ENCODE measurements at regions not wholly inside any gene's neighbourhood (a gene's known extent, or its start where the extent isn't known, plus 50 kb on each side); places are given as distances from the start of the nearest gene placed in this dataset.

DNA sequence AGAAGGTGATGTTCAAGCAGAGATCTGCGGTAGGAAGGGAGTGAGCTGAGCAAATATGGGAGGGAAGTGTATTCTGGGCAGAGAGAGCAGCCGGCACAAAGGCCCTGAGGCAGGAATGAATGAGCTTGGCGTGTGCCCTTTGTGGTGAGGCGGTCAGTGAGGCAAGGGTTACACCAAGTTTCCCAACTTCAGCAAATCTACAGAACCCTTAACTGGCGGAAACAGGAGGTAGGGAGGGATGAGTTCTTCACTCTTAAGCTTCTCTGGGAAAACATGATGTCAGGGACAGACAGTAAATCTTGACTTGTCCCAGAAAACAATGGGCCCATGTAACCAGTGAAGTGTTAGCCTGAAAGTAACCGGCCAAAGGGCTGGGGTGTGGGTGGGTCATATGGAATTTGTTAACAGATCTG lies 97.1 kb upstream of the PTPN1 start:
- no peak for DNase-seq

DNA sequence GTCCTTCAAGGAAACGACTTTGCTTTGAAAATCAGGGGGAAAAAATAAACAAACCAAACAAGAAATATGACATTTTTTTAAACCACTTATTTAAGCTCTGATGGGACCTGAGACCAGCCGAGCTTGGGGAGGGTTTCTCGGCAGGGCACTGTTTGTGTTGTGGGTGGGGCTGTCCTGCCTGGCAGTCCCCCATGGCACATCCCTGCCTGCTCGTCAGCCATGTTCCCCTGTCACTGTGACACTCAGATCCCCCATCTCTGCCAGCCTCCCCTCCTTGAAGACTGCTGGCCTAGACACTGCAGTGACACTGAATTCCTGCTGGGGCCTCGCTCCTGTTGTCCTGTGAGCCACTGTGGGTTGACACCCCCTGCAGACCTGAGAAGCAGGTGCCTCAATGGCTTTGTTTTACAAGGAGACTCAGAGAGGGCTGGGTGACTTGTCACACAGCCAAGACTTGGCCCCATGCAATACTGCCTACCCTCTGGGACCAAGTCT lies 95.1 kb upstream of the PTPN1 start:
- no peak for DNase-seq

DNA sequence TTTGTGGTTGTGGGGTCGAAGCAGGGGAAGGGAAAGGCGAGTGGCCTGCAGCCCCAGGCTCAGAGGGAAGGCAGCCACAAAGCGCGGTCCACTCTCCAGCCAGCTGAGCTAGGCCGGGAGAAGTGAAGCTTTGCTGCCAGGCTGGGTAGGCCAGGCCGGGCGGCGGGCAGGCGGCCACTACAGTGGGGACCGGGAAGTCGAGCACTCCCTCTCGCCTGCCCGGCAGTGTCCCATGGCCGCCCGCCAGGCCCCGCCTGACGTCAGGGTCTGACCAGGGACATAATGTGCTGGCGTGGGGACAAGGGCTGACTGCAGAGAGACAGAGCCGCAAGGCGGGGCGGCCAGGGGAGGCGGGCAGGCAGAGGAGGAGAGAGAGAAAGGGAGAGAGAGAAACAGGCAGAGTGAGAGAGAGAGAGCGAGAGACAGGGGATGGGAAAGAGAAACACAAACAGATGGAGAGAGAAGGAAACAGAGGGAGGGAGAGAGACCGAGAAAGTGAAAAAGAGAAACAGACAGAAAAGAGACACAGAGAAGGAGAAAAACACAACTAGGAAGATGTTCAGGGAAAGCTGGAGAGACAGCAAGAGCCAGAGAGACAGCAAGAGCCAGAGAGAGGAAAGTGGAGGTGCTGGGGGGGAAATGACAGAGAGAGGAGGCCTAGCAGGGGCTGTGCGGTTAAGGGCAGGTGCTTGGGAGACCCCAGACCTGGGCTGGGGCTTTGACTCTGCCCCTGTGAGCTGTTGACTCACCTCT lies 94.5 kb upstream of the PTPN1 start:
- no peak for DNase-seq

DNA sequence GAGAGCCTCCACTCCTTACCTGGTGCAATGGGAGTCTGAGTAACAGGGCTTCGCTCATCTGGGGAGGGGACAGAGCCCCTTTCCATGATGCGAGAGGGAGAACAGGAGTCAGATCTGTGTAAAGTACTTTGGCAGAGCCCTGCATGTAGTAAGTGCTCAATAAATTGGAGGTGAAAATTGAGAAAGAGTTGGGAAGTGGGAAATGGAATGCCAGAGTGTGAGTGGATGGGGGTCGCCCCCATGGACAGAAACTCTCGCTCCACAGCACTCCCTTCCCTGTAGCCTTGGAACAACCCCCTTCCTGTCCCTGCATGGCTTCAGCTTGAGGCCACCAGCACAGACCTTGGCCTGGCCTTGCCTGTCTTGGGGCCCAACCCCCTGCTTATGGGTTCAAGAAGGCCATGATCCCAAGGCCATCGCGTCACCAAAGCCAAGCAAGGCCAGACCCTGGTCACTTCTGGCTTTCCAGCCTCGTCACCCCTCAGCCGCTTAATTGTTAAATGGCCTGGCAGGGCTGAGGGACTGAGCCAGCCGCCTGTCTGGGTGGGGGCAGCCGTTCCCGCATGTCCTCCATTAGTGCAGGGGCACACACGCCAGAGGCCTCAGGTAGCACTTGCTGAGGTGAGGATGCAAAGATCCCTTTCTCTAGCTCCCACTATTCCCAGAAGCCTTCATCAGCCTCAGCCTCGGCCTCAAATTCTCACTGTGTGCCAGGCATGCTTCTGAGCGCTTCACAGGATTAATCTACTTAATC lies 93.7 kb upstream of the PTPN1 start:
- DNase-seq = no peak

DNA sequence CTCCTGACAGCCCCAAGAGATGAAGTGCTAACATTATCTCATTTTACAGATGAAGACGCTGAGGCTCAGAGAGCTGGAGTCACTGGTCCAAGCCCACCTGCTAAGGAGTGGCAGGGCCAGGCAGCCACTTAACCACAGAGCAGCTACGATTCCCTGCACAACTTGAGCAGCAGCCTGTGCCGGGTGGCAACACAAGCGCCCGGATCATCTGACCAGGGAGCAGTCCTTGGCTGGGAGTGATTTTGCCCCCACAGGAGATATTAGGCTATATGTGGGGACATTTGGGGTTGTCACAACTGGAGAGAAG lies 93.2 kb upstream of the PTPN1 start:
- DNase-seq = no peak

DNA sequence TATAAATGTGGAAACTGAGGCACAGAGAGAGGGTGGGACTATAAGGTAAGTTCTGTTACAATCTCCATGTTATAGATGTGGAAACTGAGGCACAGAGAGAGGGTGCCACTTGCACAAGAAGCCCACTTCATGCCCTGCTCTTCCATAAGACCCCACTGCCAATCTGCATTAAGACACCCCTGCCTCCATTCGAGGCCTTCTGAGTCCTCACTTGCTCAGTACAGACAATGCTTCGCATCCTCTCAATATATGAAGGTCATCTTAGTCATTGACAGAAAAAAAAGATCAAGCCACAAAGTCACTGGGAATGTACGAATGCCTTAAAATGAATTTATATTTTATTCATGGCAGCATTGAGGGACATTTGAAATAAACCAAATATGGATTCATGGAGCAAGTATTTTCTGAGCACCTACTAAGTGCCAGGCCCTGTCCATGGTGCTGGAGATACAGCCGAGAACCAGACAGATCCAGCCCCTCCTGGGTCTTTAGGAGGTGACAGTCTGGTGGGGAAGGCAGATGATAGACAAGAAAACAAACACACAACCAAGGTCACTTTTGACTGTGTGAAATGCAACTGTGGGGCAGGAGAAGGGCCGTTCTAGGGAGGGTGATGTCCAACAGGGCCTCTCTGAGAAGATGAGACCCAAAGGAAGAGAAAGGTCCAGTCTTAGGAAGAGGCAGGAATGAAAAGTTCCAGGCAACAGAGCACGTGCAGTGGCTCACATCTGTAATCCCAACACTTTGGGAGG lies 92.5 kb upstream of the PTPN1 start:
- no peak for DNase-seq

DNA sequence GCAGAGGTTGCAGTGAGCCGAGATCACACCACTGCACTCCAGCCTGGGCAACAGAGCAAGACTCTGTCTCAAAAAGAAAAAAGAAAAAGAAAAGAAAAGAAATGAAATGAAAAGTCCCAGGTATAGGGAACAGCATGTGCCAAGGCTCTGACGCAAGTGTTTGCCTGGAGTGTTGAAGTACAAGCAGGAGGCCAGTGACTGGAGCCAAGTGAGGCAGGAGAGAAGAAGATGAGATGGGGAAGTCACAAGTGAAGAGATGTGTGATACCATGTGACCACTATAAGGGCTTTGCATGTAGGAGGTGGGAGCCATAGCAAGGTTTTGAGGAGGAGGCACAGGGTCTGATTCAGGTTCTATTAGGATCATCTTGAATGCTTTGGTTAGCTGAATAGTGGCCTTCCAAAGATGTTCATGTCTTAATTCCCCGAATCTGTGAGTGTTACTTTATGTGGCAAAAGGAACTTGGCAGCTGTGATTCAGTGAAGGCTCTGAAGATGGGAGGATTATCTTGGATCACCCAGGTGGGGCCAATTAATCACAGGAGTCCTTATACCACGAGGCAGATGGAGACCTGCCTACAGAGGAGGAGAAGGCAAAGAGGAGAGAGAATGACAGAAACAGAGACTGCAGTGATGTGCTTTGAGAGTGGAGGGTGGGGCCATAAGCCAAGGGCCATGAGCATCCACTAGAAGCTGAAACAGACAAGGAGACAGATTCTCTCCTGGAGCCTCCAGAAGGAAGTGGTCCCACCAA lies 91.1 kb upstream of the PTPN1 start:
- no peak for DNase-seq

DNA sequence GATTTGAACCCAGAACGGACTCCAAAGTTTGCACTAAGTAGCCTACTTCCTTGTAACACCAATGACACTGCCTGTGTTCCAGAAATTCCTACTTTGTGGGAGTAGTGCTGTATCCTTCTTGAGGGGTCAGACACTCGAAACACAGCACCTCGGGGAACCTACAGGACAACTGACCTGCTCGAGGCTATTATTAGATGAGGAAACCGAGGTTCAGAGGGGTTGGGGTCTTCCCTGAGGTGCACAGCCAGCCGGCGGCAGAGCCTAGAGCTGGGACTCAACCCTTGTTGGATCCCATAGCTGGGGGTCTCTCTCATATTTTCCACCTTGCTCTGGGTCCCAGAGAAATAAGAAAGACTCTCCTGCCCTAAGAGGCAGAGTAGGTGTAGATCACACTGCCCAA lies 89.8 kb upstream of the PTPN1 start:
- DNase-seq = no peak

DNA sequence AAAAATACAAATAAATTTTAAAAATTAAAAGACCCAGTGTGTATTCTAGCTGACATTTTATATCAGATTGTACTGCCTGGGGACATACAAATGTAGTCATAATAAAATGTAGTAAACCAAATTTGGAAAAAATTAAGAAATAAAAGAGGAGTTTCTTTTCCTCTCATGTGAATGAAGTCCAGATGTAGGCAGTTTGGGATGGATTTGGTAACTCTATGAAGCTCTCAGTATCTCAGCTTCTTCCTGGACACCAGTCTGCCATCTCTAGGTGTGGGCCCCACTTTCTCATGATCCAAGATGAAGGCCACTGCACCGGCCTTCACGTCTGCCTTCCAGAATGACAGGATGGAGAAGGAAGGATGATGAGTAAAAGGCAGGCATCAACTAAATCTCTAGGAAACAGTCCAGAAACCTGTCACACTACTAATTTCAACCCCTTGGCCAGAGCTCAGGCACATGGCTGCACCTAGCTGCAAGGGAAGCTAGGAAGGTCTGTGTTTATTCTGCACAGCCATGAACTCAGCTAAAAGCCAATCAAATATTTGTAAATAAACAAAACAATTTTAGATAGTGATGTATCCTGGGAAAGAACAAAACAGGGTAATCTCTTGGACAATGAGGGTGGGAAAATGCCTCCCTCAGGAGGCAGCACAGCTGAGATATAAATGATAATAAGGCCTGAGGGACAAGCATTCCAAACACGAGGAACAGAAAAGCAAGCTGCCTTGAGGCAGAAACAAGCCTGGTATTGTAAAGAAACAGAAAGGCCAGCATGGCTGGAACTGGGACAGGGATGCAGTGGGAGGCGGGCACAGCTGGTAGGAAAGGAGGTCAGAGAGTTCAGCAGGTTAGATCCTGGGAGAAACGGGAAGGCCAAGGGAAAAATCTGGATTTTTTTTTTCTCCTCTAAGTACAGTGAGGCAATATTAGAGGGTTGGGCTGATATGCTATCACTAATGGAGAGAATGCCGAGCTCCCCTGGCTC lies 88.5 kb upstream of the PTPN1 start:
- no peak for DNase-seq

DNA sequence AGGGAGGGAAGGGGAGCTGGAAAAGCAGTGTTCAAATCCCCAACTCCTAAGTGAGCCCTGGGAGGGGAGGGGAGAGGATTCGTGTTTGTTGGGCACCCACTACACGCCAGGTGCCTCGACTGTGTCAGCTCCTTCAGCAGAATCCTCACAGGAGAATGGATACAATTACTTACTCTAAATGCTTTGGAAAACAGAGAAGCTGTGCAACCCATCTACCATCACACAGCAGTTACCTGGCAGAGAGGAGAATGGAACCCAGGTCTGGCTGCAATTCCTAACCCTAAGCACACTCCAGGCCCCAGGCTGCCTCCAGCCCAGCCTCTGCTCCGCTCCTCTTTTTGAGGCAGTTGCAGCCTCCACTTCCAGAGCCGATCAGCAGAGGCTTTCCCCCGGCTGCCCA lies 86.4 kb upstream of the PTPN1 start:
- no peak for DNase-seq

DNA sequence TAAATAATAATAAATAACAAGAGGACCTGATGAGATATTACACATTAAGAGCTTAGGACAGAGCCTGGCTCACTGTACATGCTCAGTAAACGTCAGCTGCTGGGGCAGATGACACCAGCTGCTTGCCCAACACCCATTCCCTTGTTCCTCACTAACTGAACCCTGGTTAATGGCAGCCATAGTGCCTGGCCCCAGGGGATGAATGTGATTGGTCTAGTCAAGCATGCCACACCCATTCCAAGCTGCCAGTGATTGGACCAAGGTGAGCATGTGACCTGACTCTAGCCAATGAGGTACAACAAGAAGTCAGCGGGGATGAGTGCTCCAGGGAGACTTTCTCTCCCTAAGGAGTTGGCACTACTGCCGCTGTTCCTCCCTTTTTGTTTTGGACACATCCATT lies 85.1 kb upstream of the PTPN1 start:
- no peak for DNase-seq

DNA sequence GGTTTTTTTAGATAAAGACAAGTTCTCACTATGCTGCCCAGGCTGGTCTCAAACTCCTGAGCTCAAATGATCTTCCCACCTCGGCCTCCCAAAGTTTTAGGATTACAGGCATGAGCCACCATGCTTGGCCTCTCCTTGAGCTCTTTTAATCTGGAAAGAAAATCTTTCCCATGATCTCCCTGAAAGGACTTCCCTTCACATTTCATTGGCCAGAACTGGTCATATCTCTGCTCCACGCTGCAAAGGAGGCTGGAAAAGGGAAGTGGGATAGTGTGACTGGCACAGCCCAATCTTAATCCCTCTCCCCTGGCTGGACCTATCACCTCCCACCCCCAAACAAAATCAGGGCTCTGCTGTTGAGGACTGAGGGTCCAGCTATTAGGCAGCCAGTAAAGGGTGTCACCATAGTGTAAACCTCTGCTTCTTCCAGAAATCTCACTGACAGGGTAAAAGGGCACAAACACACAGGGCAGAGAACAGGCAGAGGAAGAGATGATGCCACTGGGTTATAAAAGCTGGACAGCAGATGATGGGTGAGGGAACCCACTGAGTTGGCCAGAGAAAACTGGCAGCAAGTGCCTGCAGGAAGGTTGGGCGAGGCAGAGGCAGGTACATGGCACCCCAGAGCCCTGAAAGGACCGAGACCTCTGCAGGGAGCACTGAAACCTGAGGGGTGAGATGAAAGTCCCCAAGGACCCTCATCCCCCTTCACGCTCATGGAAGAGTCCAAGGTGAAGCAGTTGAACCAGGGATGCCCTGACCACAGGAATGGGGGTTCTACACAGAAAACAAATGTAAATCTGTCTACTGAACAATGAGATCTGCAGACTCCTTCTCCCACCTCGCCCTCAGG lies 83.1 kb upstream of the PTPN1 start:
- no peak for DNase-seq

DNA sequence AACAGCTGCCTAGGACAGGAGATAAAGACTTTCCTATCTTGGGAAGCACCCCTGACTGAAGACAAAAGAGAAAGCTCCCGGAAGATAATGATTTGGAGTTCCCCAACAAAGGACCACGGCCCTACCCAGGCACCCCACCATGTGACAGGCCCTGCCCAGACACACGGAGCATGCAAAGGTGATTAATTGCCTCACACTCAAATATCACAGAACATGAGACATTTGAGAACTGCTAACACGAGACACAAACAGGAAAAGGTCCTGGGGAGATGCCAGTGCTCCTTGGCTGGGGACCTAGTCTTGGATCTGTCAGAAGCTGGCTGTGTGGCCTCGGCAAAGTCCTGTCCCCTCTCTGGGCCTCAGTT lies 82.5 kb upstream of the PTPN1 start:
- DNase-seq = no peak

DNA sequence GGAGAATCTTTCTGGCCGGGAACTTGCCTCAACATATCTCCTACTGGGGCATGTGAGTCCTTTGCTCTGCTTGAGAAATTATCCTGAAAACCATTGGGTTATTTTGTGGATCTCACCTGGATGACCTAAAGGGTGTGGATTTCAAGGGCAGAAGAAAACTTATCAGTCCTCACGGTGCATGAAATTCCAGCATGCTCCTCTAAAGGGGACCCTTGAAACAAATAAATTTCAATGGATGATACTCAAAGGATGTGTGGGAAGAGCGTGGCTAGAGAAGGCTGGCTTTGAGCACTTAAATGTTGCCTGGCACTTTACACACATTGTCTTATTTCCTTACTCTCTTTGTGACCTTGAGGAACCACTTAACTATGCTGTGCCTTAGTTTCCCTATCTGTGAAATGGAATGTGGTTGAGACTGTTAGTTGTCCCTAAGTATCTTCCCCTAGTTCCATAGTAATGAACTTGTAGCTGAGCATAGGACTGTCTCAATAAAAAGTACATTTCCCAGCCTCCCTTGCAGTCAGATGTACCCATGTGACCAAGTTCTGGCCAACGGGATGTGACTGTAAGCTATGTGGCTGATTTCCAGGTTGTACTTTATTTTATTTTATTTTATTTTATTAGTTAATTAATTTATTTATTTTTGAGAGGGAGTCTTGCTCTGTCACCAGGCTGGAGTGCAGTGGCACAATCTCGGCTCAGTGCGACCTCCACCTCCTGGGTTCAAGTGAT lies 81.9 kb upstream of the PTPN1 start:
- no peak for DNase-seq

DNA sequence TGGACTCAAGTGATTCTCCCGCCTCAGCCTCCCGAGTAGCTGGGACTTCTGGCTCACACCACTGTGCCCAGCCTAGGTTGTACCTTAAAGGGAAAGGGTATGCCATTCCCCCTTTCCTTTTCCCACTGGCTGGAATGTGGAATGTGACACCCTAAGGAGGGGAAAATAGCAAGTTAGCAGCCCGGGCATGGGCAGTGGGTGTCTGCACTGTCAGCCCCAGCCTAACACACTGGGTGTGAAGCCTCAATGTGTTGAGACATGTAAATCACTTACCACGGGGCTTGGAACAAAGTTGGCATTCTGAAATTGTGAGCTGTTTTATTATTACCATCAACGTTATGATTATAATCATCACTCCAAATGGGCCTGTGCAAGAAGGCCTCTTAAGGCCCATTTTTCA lies 80.8 kb upstream of the PTPN1 start:
- DNase-seq = no peak

DNA sequence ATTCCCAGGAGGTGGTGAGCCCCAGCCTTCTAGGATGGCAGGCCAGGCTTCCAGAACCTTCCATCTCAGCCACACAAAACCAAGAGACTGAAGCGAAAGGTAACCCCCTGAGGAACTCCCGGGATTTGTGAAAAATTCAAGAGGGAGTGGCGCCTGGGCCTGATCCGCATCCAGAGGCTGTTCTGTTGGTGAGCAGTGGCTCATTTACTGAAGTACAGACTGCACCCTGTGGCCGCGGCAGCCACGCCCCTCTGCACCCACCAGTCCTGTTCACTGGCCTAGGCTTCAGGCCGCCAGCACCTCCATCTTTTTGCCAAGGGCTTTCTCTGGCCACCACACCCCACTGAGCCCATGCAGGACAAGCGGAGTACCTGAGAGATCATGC lies 79.1 kb upstream of the PTPN1 start:
- DNase-seq = no peak

DNA sequence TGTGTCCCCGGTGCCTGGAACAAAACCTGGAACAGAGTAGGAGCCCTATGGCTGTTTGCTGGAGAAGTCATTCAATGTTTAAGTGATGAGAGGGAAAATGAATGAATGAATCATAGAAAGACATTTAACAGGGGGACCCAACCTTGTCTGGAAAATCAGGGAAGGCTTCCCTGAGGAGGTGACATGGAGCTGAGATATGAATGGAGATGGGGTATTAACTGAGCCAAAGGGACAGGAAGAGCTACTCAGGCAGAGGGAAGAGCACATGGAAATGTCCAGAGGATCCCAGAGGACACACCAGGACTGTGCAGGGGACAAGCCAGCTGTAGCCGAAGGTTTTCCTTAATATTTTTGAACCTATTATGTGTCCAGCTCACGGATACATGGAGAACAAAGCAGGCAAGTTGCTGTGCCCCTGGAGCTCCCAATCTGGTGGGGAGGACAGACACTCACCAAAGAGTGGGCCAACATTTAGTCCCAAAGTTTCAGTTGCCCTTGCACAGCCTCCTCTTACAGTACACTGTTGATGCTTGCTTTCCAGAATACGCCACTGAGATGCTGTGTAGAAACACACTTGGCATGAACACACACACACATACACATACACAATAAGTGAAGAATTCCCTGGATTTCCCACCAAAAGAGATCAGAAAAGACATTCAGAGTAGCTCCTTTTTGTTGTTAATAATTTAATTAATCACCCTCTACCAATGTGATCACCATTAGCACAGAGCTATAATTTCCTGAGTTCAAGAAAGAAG lies 77.0 kb upstream of the PTPN1 start:
- no peak for DNase-seq

DNA sequence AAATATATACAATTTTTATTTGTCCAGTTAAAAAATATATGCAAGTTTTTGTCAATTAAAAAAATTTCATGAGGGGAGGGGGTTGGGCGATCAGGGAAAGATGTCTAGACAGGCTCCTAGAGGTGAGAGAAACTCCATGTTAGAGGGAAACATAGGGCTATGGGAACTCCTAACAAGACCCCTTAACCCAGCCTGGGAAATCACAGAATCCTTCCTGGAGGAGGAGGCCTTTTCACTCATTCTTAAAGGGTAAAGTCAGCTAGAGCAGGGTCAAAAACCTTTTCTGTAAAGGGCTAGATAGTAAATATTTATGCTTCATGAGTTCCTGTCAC lies 75.9 kb upstream of the PTPN1 start:
- DNase-seq = no peak

DNA sequence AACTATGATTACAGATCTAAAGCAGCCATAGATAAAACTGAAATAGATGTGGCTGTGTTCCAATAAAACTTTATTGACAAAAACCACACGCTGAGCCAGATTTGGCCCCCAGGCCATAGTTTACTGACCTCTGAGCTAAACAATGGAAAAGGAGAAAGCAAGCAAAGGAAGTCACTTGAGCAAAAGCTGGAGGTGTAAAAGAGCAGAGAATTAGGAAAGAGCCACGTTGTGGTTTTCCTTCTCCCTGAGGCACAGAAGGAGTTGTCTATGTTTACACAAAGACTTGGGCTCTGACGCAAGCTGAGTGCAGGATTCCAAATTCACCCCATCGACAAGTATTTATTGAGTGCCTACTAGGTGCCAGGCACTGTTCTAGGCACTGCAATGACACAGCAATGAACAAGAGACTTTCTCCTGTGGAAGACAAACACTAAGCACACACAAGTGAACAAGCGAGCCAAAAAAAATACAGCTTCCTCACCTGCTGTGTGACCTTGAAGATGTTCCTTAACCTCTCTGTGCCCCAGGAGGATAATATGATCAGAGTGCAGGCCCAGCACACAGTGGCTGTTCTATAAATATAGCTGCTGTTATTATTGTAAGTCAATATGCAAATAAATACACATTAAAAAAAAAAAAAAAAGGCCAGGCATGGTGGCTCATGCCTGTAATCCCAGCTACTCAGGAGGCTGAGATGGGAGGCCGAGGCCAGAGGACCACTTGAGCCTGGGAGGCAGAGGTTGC lies 75.4 kb upstream of the PTPN1 start:
- no peak for DNase-seq
